Gastroesophageal sphincter (tissue), 4 donors: ENCODE measurements at regions not wholly inside any gene's neighbourhood (a gene's known extent, or its start where the extent isn't known, plus 50 kb on each side); places are given as distances from the start of the nearest gene placed in this dataset.

ENCODE experiments used
- ATAC-seq: fragments of 150-250 bp; one replicate; pipeline ENCODE4 v1.9.1; 2016; ENCODE audit warnings: mild to moderate bottlenecking, moderate library complexity
- H3K27ac ChIP-seq, 4 donors: fragments of 200-600 bp; sonication (generic) in 3 of 4; 1 replicate in 3 of 4; 2 replicates in 1 of 4; pipeline ENCODE4 v1.5.1; 2016 to 2019
- H3K27me3 ChIP-seq: fragments of 200-600 bp; sonication (generic); one replicate; pipeline ENCODE4 v1.5.1; 2019
- H3K36me3 ChIP-seq, 2 donors: fragments of 200-600 bp; sonication (generic); one replicate each; pipeline ENCODE4 v1.5.1; 2019; ENCODE audit warnings: control low read depth in 1 of 2
- H3K4me1 ChIP-seq, 3 donors: fragments of 200-600 bp; sonication (generic); 1 replicate in 2 of 3; 2 replicates in 1 of 3; pipeline ENCODE4 v1.5.1; 2016 to 2019; ENCODE audit warnings: control low read depth in 2 of 3
- H3K4me3 ChIP-seq, 2 donors: fragments of 200-600 bp; sonication (generic); one replicate each; pipeline ENCODE4 v1.5.1; 2019; ENCODE audit warnings: mild to moderate bottlenecking in 1 of 2, moderate library complexity in 1 of 2
- H3K9me3 ChIP-seq, 3 donors: fragments of 200-600 bp; sonication (generic); one replicate each; pipeline ENCODE4 v1.5.1; 2017 to 2019; ENCODE audit warnings: control low read depth in 2 of 3
- CTCF ChIP-seq, 4 experiments: fragments of 200-600 bp in 2 of 4; fragments of 450-650 bp in 2 of 4; sonication (generic) in 1 of 4; IDR thresholded peaks; one replicate each; pipeline ENCODE4 v1.5.1; 2017 to 2019; ENCODE audit warnings: antibody characterized with exemption in 4 of 4, mild to moderate bottlenecking in 2 of 4, moderate library complexity in 2 of 4
- EP300 ChIP-seq: sonication (generic); formaldehyde crosslinking; IDR thresholded peaks from one replicate; pipeline ENCODE4 v1.6.1; 2017; ENCODE audit warnings: antibody characterized with exemption, mild to moderate bottlenecking
- POLR2A ChIP-seq, 2 donors: fragments of 450-650 bp; IDR thresholded peaks; one replicate each; pipeline ENCODE4 v1.6.1; 2017; ENCODE audit warnings: antibody characterized with exemption in 2 of 2, mild to moderate bottlenecking in 2 of 2, moderate library complexity in 1 of 2
- POLR2AphosphoS5 ChIP-seq: sonication (generic); formaldehyde crosslinking; IDR thresholded peaks from one replicate; pipeline ENCODE4 v1.6.1; 2017; ENCODE audit warnings: antibody characterized with exemption
- WGBS, 2 donors: methylation state at CpG; one replicate each; pipeline ENCODE4 v1.1.5; 2018; ENCODE audit warnings: low coverage in 1 of 2; 5-methylcytosine and 5-hydroxymethylcytosine counted together

DNA sequence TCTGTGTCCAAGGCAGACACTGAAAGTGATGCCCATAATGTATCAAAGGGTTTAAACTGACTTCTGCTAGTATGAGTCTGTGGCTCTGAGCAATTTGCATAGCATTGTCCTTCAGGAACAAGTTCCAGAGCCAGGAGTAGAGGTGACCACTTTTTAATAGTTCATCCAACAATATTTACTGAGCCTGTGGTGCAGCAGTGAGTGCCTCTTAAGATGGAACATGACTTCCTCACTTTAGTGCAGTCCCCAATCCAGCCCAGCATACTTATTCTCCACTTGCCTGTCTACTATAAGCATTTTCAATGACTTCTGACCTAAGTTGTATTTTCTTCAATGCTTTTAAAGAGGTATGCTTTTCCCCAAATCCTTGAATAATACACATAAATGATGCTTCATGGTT is 611.3 kb downstream of the MED13L start:
- Histone ChIP-seq H3K4me1 (peaks cover 0 to 3% (median 0%) of the 10 kb centered on the region in 3 donors), H3K36me3 (no peaks in the 10 kb centered on the region), H3K4me3 (no peak overlapping the region), H3K27ac (no peak overlapping the region), H3K27me3 (peaks cover 5% of the 10 kb centered on the region), H3K9me3 (no peaks in the 10 kb centered on the region)
- no peak for ATAC-seq
- no peak for TF ChIP-seq POLR2A (IDR thresholded peaks at IDR 0.05)
- no peak for TF ChIP-seq POLR2AphosphoS5
- TF ChIP-seq EP300, result no peak
- TF ChIP-seq CTCF (IDR thresholded peaks at IDR 0.05), result no peak

GRCh38 chr12:115661112-115661511 is 616.4 kb downstream of the MED13L start:
- peaks cover 5% of the 10 kb centered on the region for H3K27me3 ChIP-seq
- no peak for ATAC-seq
- TF ChIP-seq POLR2AphosphoS5 (no peak), EP300 (no peak), CTCF (IDR thresholded peaks at IDR 0.05) (no peak), POLR2A (IDR thresholded peaks at IDR 0.05) (no peak)
- H3K27ac ChIP-seq, result peak overlapping the region in 1 of 4 donors; percentile 47
- no peaks in the 10 kb centered on the region for H3K9me3 ChIP-seq
- no peak overlapping the region for H3K4me3 ChIP-seq
- WGBS, 2 donors, result 43 to 45% methylated on average over 2 of the region's 2 CpGs
- H3K4me1 ChIP-seq, result peaks cover 0 to 5% (median 0%) of the 10 kb centered on the region in 3 donors
- H3K36me3 ChIP-seq, result no peaks in the 10 kb centered on the region

- no peaks in the 10 kb centered on the region for H3K9me3 ChIP-seq
- no peaks in the 10 kb centered on the region for H3K36me3 ChIP-seq
- peak overlapping the region in 1 of 4 donors; percentile 47 for H3K27ac ChIP-seq
- WGBS, 2 donors, result 40 to 42% methylated on average over 9 to 10 of the region's 10 CpGs
- H3K27me3 ChIP-seq, result peaks cover 5% of the 10 kb centered on the region
- peaks cover 0 to 5% (median 0%) of the 10 kb centered on the region in 3 donors for H3K4me1 ChIP-seq
- peak; percentile 43 for ATAC-seq
- H3K4me3 ChIP-seq, result no peak overlapping the region
- TF ChIP-seq EP300 (no peak), POLR2AphosphoS5 (no peak), CTCF (IDR thresholded peaks at IDR 0.05) (no peak), POLR2A (IDR thresholded peaks at IDR 0.05) (no peak)
Measured at GRCh38 chr12:115660211-115660805, 617.2 kb downstream of the MED13L start.

- H3K4me3 ChIP-seq, result no peak overlapping the region
- H3K27me3 ChIP-seq, result peaks cover 5% of the 10 kb centered on the region
- ATAC-seq, result no peak
- no peaks in the 10 kb centered on the region for H3K36me3 ChIP-seq
- H3K27ac ChIP-seq, result no peak overlapping the region
- whole genome bisulfite sequencing, 2 donors, result 78 to 91% methylated on average over 4 of the region's 4 CpGs
- H3K9me3 ChIP-seq, result no peaks in the 10 kb centered on the region
- H3K4me1 ChIP-seq, result peaks cover 0 to 5% (median 0%) of the 10 kb centered on the region in 3 donors
- TF ChIP-seq POLR2AphosphoS5, result no peak
- no peak for TF ChIP-seq POLR2A (IDR thresholded peaks at IDR 0.05)
- no peak for TF ChIP-seq EP300
- no peak for TF ChIP-seq CTCF (IDR thresholded peaks at IDR 0.05)
Measured at GRCh38 chr12:115659422-115659821, 618.1 kb downstream of the MED13L start.
